ENCODE measurements at regions not wholly inside any gene's neighbourhood (a gene's known extent, or its start where the extent isn't known, plus 50 kb on each side); places are given as distances from the start of the nearest gene placed in this dataset.

- H3K27me3 Mint-ChIP-seq (ENCODE audit: unreplicated experiment), result peaks cover 2% of the 10 kb centered on the region
- no peak overlapping the region for H3K27ac Mint-ChIP-seq (ENCODE audit: unreplicated experiment)
- no peak overlapping the region for H3K4me3 Mint-ChIP-seq (ENCODE audit: unreplicated experiment)
- H3K4me1 Mint-ChIP-seq (ENCODE audit: unreplicated experiment), result no peaks in the 10 kb centered on the region
- TF ChIP-seq CTCF (IDR thresholded peaks at IDR 0.05; ENCODE audit: unreplicated experiment), result no peak
- H3K9me3 Mint-ChIP-seq (ENCODE audit: unreplicated experiment), result no peaks in the 10 kb centered on the region
- DNase-seq (ENCODE audit: low spot score), result no peak
- H3K36me3 Mint-ChIP-seq (ENCODE audit: low read depth, unreplicated experiment), result no peaks in the 10 kb centered on the region
Measured at GRCh38 chr2:142347751-142348150, 216.9 kb upstream of the LRP1B start.

GRCh38 chr2:142339261-142339660 is 208.4 kb upstream of the LRP1B start:
- no peaks in the 10 kb centered on the region for H3K4me1 Mint-ChIP-seq (ENCODE audit: unreplicated experiment)
- no peak overlapping the region for H3K4me3 Mint-ChIP-seq (ENCODE audit: unreplicated experiment)
- no peaks in the 10 kb centered on the region for H3K9me3 Mint-ChIP-seq (ENCODE audit: unreplicated experiment)
- H3K36me3 Mint-ChIP-seq (ENCODE audit: low read depth, unreplicated experiment), result no peaks in the 10 kb centered on the region
- no peak for DNase-seq (ENCODE audit: low spot score)
- H3K27ac Mint-ChIP-seq (ENCODE audit: unreplicated experiment), result no peak overlapping the region
- no peaks in the 10 kb centered on the region for H3K27me3 Mint-ChIP-seq (ENCODE audit: unreplicated experiment)
- no peak for TF ChIP-seq CTCF (IDR thresholded peaks at IDR 0.05; ENCODE audit: unreplicated experiment)

- no peaks in the 10 kb centered on the region for H3K9me3 Mint-ChIP-seq (ENCODE audit: unreplicated experiment)
- TF ChIP-seq CTCF (IDR thresholded peaks at IDR 0.05; ENCODE audit: unreplicated experiment), result no peak
- H3K27ac Mint-ChIP-seq (ENCODE audit: unreplicated experiment), result no peak overlapping the region
- H3K36me3 Mint-ChIP-seq (ENCODE audit: low read depth, unreplicated experiment), result no peaks in the 10 kb centered on the region
- DNase-seq (ENCODE audit: low spot score), result no peak
- H3K4me1 Mint-ChIP-seq (ENCODE audit: unreplicated experiment), result no peaks in the 10 kb centered on the region
- no peak overlapping the region for H3K4me3 Mint-ChIP-seq (ENCODE audit: unreplicated experiment)
- no peaks in the 10 kb centered on the region for H3K27me3 Mint-ChIP-seq (ENCODE audit: unreplicated experiment)
Measured at GRCh38 chr2:142332196-142332595, 201.4 kb upstream of the LRP1B start.

- no peak for DNase-seq (ENCODE audit: low spot score)
- H3K27ac Mint-ChIP-seq (ENCODE audit: unreplicated experiment), result no peak overlapping the region
- TF ChIP-seq CTCF (IDR thresholded peaks at IDR 0.05; ENCODE audit: unreplicated experiment), result no peak
- no peak overlapping the region for H3K4me3 Mint-ChIP-seq (ENCODE audit: unreplicated experiment)
- no peaks in the 10 kb centered on the region for H3K27me3 Mint-ChIP-seq (ENCODE audit: unreplicated experiment)
- no peaks in the 10 kb centered on the region for H3K9me3 Mint-ChIP-seq (ENCODE audit: unreplicated experiment)
- no peaks in the 10 kb centered on the region for H3K4me1 Mint-ChIP-seq (ENCODE audit: unreplicated experiment)
- H3K36me3 Mint-ChIP-seq (ENCODE audit: low read depth, unreplicated experiment), result no peaks in the 10 kb centered on the region
Measured at GRCh38 chr2:142330458-142330857, 199.6 kb upstream of the LRP1B start.

- no peaks in the 10 kb centered on the region for H3K9me3 Mint-ChIP-seq (ENCODE audit: unreplicated experiment)
- no peaks in the 10 kb centered on the region for H3K36me3 Mint-ChIP-seq (ENCODE audit: low read depth, unreplicated experiment)
- TF ChIP-seq CTCF (IDR thresholded peaks at IDR 0.05; ENCODE audit: unreplicated experiment), result no peak
- no peak overlapping the region for H3K27ac Mint-ChIP-seq (ENCODE audit: unreplicated experiment)
- H3K4me3 Mint-ChIP-seq (ENCODE audit: unreplicated experiment), result no peak overlapping the region
- H3K27me3 Mint-ChIP-seq (ENCODE audit: unreplicated experiment), result no peaks in the 10 kb centered on the region
- no peak for DNase-seq (ENCODE audit: low spot score)
- no peaks in the 10 kb centered on the region for H3K4me1 Mint-ChIP-seq (ENCODE audit: unreplicated experiment)
Measured at GRCh38 chr2:142325870-142326269, 195.1 kb upstream of the LRP1B start.

Measured in endothelial cell (in vitro differentiated cells).